CD4-positive, alpha-beta memory T cell (primary cell): ENCODE measurements at regions not wholly inside any gene's neighbourhood (a gene's known extent, or its start where the extent isn't known, plus 50 kb on each side); places are given as distances from the start of the nearest gene placed in this dataset.
"Not testable (repeated sequence)": the region's sequence is repeated elsewhere in the genome, so short reads cannot be mapped to it uniquely, and the experiment has no call there.

Experiments
- CTCF ChIA-PET: fragments of 350-600 bp; sonication (Branson Sonifier 250); formaldehyde crosslinking; loops from one replicate; lab custom pipeline; 2021; ENCODE audit warnings: inconsistent platforms; ENCODE audit not compliant: partially characterized antibody; lab: Charles Lee
- POLR2A ChIA-PET: fragments of 350-600 bp; sonication (Branson Sonifier 250); formaldehyde crosslinking; loops from one replicate; lab custom pipeline; 2021; ENCODE audit not compliant: partially characterized antibody; lab: Charles Lee
- DNase-seq, 5 donors: peaks; one replicate each; pipeline versions ENCODE4 v3.0.0 to v3.0.0-alpha.2; 2020 to 2022; ENCODE audit warnings: mixed read lengths in 1 of 5
- H3K27ac ChIP-seq: one replicate; pipeline ENCODE4 v1.7.0; 2013; ENCODE audit warnings: low read depth, low read length
- H3K27me3 ChIP-seq: 2 replicates; pipeline ENCODE4 v1.7.0; 2013; ENCODE audit warnings: mild to moderate bottlenecking, low read length, moderate library complexity; ENCODE audit not compliant: insufficient read depth
- H3K36me3 ChIP-seq: 2 replicates; pipeline ENCODE4 v1.7.0; 2013; ENCODE audit warnings: mild to moderate bottlenecking, low read length, moderate library complexity; ENCODE audit not compliant: insufficient read depth
- H3K4me1 ChIP-seq: 2 replicates; pipeline ENCODE4 v1.7.0; 2013; ENCODE audit warnings: mild to moderate bottlenecking, low read length, moderate library complexity; ENCODE audit not compliant: insufficient read depth
- H3K4me3 ChIP-seq, 2 donors: one replicate each; pipeline ENCODE4 v1.7.0; 2013; ENCODE audit warnings: low read length in 2 of 2, mild to moderate bottlenecking in 1 of 2
- H3K9me3 ChIP-seq, 2 donors: one replicate each; pipeline ENCODE4 v1.7.0; 2013; ENCODE audit warnings: low read length in 2 of 2, control low read depth in 1 of 2; ENCODE audit not compliant: control insufficient read depth in 1 of 2
- H3K27ac Mint-ChIP-seq, 7 donors: one replicate each; pipeline ENCODE4 v1.8.0; 2020 to 2021; ENCODE audit warnings: mixed read lengths in 7 of 7, mild to moderate bottlenecking in 6 of 7, inconsistent platforms in 3 of 7, moderate library complexity in 3 of 7
- H3K27me3 Mint-ChIP-seq, 2 donors: one replicate each; pipeline ENCODE4 v1.8.0; 2020 to 2021; ENCODE audit warnings: mixed read lengths in 2 of 2
- H3K36me3 Mint-ChIP-seq, 2 donors: one replicate each; pipeline ENCODE4 v1.8.0; 2020 to 2021; ENCODE audit warnings: mixed read lengths in 2 of 2, inconsistent platforms in 1 of 2, mild to moderate bottlenecking in 1 of 2
- H3K4me1 Mint-ChIP-seq, 4 donors: one replicate each; pipeline ENCODE4 v1.8.0; 2020 to 2021; ENCODE audit warnings: mixed read lengths in 4 of 4, mild to moderate bottlenecking in 1 of 4
- H3K4me3 Mint-ChIP-seq, 8 donors: one replicate each; pipeline ENCODE4 v1.8.0; 2020 to 2021; ENCODE audit warnings: mixed read lengths in 8 of 8, mild to moderate bottlenecking in 7 of 8, moderate library complexity in 6 of 8, inconsistent platforms in 3 of 8
- H3K9me3 Mint-ChIP-seq, 8 donors: one replicate each; pipeline ENCODE4 v1.8.0; 2020 to 2021; ENCODE audit warnings: mixed read lengths in 8 of 8, mild to moderate bottlenecking in 5 of 8, inconsistent platforms in 3 of 8, moderate library complexity in 1 of 8
- intact Hi-C: fragments of 100-400 bp; cut with micrococcal nuclease; formaldehyde crosslinking; loops from one replicate; pipeline ENCODE4 v1.15.1; 2023

DNA sequence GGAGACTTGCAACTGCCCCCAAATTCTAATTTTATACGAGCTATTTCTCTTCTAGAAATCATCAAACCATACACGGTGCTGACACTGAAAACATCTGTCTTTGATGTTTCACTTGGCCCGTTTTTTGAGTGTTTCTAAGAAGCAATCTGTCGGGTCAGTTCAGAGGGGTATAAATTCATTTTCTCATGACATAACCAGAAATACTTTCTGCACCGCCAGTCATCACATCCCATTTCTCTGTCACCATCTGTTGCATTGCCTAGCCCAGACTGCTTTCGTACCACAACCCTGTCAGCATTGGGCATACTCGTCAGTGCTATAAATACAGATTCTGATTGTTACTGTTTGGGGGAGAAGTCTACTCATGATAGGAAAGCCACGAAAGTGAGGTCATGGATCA lies 63.1 kb upstream of the CCDC90B start:
- Mint-ChIP-seq H3K4me3 (no peak overlapping the region), H3K27ac (no peak overlapping the region), H3K36me3 (no peaks in the 10 kb centered on the region), H3K27me3 (peaks cover 0 to 3% of the 10 kb centered on the region in 2 donors), H3K9me3 (peaks cover 0 to 6% (median 4%) of the 10 kb centered on the region in 8 donors), H3K4me1 (no peaks in the 10 kb centered on the region)
- H3K36me3 ChIP-seq: no peaks in the 10 kb centered on the region
- ChIA-PET POLR2A (no interaction called here), CTCF (no interaction called here)
- H3K27me3 ChIP-seq: no peaks in the 10 kb centered on the region
- no peak overlapping the region for H3K27ac ChIP-seq
- intact Hi-C loops: no loop called here
- no peak overlapping the region for H3K4me3 ChIP-seq
- no peaks in the 10 kb centered on the region for H3K9me3 ChIP-seq
- no peak for DNase-seq
- H3K4me1 ChIP-seq: no peaks in the 10 kb centered on the region

DNA sequence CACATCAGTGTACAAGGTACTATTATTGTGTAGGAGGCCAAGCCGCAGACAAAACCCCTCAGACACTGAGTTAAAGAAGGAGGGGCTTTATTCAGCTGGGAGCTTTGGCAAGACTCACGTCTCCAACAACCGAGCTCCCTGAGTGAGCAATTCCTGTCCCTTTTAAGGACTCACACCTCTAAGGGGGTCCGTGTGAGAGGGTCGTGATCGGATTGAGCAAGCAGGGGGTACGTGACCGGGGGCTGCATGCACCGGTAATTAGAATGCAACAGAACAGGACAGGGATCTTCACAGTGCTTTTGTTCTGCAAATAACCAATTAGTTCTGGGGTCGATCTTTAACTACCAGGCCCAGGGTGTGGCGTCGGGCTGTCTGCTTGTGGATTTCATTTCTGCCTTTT lies 60.5 kb upstream of the CCDC90B start:
- H3K4me1 Mint-ChIP-seq, H3K27me3 ChIP-seq, DNase-seq, H3K27ac ChIP-seq, H3K27me3 Mint-ChIP-seq, H3K9me3 ChIP-seq, H3K4me3 ChIP-seq, intact Hi-C loops, H3K4me3 Mint-ChIP-seq, H3K36me3 ChIP-seq, H3K9me3 Mint-ChIP-seq, POLR2A ChIA-PET, H3K36me3 Mint-ChIP-seq, H3K4me1 ChIP-seq, H3K27ac Mint-ChIP-seq: not testable (repeated sequence)
- CTCF ChIA-PET: interaction anchor here (0.9 to 1.1 kb wide), 2 partner anchors 12 to 54 kb away, joined by 3 to 4 read pairs; no protein-coding TSS in a partner anchor

DNA sequence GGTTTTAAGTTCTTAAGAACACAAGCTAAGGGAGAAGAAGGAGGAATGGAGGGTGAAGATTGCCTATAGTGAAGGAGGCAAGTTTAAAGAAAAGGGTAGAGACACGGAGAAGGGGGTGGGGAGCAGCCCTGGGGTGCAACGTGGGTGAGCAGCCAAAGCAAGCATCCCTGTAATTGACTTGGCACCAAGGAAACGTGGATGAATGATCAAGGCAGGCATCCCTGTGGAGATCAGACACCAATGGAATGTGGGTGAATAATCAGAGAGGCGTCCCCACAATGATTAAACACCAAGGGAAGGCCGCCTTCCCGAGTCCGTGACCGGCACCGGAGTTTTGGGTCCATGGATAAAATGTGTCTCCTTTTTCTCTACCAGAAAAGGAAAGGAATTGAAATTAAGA lies 58.4 kb upstream of the CCDC90B start:
- H3K27me3 Mint-ChIP-seq, H3K4me3 ChIP-seq, POLR2A ChIA-PET, H3K27ac Mint-ChIP-seq, H3K36me3 Mint-ChIP-seq, H3K27ac ChIP-seq, H3K9me3 Mint-ChIP-seq, CTCF ChIA-PET, intact Hi-C loops, H3K4me1 Mint-ChIP-seq, H3K4me1 ChIP-seq, H3K9me3 ChIP-seq, H3K4me3 Mint-ChIP-seq, H3K27me3 ChIP-seq, H3K36me3 ChIP-seq, DNase-seq: not testable (repeated sequence)

DNA sequence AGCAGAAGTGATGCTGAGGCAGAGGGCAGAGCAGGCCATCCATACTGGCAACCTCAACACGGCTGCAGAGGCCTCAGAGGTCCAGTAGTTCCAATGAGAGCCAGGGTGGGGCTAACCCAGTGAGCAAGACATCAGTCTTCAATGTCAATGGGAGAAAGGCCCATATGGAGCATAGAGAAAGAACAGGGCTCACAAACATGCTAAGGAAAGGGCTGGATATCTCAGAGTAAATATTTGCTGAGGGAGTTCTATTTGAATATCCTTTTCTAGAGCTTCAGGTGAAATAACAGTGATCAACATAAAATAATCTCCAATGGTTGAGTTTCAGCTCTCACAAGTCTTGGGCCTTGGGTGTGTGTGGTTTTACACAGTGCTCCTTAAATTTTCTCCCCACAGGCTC lies 50.8 kb upstream of the CCDC90B start:
- Histone ChIP-seq H3K36me3 (no peaks in the 10 kb centered on the region), H3K4me1 (no peaks in the 10 kb centered on the region), H3K4me3 (no peak overlapping the region), H3K9me3 (no peaks in the 10 kb centered on the region), H3K27me3 (no peaks in the 10 kb centered on the region), H3K27ac (no peak overlapping the region)
- no peaks in the 10 kb centered on the region for H3K27me3 Mint-ChIP-seq
- ChIA-PET CTCF (no interaction called here), POLR2A (no interaction called here)
- H3K36me3 Mint-ChIP-seq: no peaks in the 10 kb centered on the region
- H3K27ac Mint-ChIP-seq: no peak overlapping the region
- no peak for DNase-seq
- intact Hi-C loops: no loop called here
- peaks cover 0 to 3% (median under 1%) of the 10 kb centered on the region in 4 donors for H3K4me1 Mint-ChIP-seq
- no peak overlapping the region for H3K4me3 Mint-ChIP-seq
- peaks cover 0 to 2% (median 0%) of the 10 kb centered on the region in 8 donors for H3K9me3 Mint-ChIP-seq
